Stimulated activated CD4-positive, alpha-beta T cell treated with anti-CD3 and anti-CD28 coated beads, Interleukin-1b, Interleukin-23, amount 100 ng/mL, for 24 hours (primary cell): ENCODE measurements at regions not wholly inside any gene's neighbourhood (a gene's known extent, or its start where the extent isn't known, plus 50 kb on each side); places are given as distances from the start of the nearest gene placed in this dataset.

ENCODE experiments used
- DNase-seq, 4 experiments: peaks; one replicate each; pipeline ENCODE4 v3.0.0-alpha.2; 2020; ENCODE audit warnings: low read depth in 4 of 4, low spot score in 1 of 4

- no peak for DNase-seq
Measured at GRCh38 chr19:5392486-5392885, 51.9 kb upstream of the PTPRS start.

GRCh38 chr19:5393088-5393487 lies 52.5 kb upstream of the PTPRS start:
- DNase-seq: no peak

GRCh38 chr19:5394551-5395505 lies 54.2 kb upstream of the PTPRS start:
- no peak for DNase-seq

- no peak for DNase-seq
Measured at GRCh38 chr19:5395556-5395955, 54.9 kb upstream of the PTPRS start.

- DNase-seq: no peak
Measured at GRCh38 chr19:5396096-5396939, 55.7 kb upstream of the PTPRS start.

GRCh38 chr19:5396963-5397362 lies 56.4 kb upstream of the PTPRS start:
- DNase-seq: no peak

GRCh38 chr19:5397804-5398692 lies 57.2 kb upstream of the ZNRF4 start:
- no peak for DNase-seq

- DNase-seq: no peak
Measured at GRCh38 chr19:5398693-5399057, 56.5 kb upstream of the ZNRF4 start.

GRCh38 chr19:5403968-5404640 lies 51.1 kb upstream of the ZNRF4 start:
- DNase-seq: peak; percentile 30 to 50 (median 43)
